Head of caudate nucleus (tissue), 42 donors: ENCODE measurements at regions not wholly inside any gene's neighbourhood (a gene's known extent, or its start where the extent isn't known, plus 50 kb on each side); places are given as distances from the start of the nearest gene placed in this dataset.

Source experiments
- DNase-seq, 42 donors: peaks; one replicate each; pipeline versions ENCODE4 v3.0.0 to v3.0.0-alpha.2; 2020 to 2021; ENCODE audit warnings: mixed read lengths in 7 of 42
- intact Hi-C: fragments of 100-400 bp; cut with DNase I; formaldehyde crosslinking; loops from one replicate; pipeline ENCODE4 v1.15.0; 2022

GRCh38 chr10:110394898-110395297 is 90.2 kb upstream of the SMNDC1 start:
- intact Hi-C loops: no loop called here
- DNase-seq: no peak

GRCh38 chr10:110395350-110396283 is 90.9 kb upstream of the SMNDC1 start:
- intact Hi-C loops: no loop called here
- DNase-seq: no peak

DNA sequence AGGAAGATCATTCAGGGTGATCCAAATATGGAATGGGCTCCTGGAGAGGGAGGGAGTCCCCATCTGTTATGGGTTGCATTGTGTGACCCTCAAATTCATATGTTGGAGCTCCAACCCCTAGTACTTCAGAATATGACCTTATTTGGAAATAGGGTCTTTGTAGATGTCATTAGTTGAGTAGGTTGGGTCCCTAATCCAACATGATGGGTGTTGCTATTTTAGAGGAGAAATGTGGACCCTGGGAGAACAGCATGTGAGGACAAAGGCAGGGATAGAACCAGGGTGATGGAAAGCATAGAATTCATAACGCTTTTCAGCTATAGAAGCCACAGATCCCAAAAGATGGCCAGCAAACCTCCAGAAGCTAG is 91.5 kb upstream of the SMNDC1 start:
- intact Hi-C loops: no loop called here
- no peak for DNase-seq

- no peak for DNase-seq
- intact Hi-C loops: no loop called here
Observed at GRCh38 chr10:110397856-110398255, 93.1 kb upstream of the SMNDC1 start.

DNA sequence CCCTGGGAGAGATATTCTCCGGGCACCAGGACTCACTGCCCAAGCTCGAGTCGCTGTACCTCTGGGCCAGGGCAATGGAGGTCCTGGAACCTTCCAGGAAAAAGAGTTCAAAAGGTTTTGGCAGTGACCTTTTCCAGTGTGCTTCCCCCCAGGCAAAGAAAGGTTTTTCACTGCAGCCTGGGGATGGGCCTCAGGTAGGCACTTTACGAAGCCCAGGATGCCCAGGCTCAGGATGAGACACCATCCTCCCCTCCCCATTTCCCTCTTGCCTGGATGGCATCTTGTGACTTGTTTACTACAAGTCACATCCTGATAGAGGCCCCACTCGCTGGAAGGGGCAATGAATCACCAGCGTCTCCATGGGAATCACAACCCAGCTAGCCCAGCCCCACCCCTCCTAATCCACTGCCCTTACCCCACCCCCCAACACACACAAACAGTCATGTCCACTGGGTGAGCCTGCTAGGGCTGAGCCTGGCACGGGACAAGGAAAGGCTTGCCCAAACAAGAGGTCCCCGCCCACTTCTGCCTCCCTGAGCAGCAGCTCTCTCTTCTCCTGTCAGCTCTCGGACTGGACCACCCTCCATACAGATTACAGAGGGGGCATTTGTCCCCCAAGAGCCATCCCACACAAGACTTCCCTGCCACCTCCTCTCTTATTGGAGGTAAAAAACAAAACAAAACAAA is 93.8 kb upstream of the SMNDC1 start:
- intact Hi-C loops: no loop called here
- DNase-seq: no peak

DNA sequence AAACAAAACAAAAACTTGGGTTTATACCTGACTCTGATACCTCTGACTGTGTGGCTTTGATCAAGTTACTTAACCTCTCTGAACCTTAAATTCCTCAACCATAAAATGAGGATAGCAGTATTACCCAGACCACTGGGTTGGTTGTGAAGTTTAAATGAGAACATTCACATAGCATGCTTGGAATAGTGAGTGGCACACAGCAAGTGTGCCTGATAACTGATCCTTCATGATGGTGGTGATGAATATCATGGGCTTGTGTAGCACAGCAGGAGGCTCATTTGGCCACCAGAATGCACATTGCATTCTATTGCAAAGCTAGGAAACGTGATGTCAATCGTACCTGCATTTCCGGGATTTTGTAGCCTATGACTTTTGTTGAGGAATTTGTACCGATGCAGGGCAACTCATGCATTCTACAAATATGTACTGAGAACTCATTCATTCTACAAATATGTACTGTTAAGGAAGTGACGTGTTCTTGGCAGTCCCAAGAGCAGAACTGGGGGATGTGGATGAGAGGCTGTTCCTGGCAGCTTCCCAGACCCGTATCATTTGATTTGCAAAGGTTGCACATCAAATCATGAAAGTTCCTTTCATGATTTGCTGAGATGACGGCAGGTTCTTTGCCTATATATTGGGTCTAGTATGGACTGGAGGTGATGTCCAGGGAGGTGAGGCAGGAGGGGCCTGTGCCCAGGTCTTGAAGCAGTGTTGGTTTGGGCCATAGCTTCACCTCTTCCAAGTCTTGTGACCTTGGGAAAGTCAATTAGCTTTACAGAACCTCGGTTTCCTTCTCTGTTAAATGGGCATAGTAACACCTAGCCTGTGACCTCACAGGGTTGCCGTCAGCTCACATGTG is 94.6 kb upstream of the SMNDC1 start:
- intact Hi-C loops: no loop called here
- no peak for DNase-seq

GRCh38 chr10:110399965-110400933 is 95.5 kb upstream of the SMNDC1 start:
- intact Hi-C loops: no loop called here
- no peak for DNase-seq

GRCh38 chr10:110401401-110402076 is 96.2 kb upstream of the DUSP5 start:
- no peak for DNase-seq
- intact Hi-C loops: no loop called here

- intact Hi-C loops: no loop called here
- DNase-seq: no peak
Observed at GRCh38 chr10:110402077-110402416, 95.7 kb upstream of the DUSP5 start.

DNA sequence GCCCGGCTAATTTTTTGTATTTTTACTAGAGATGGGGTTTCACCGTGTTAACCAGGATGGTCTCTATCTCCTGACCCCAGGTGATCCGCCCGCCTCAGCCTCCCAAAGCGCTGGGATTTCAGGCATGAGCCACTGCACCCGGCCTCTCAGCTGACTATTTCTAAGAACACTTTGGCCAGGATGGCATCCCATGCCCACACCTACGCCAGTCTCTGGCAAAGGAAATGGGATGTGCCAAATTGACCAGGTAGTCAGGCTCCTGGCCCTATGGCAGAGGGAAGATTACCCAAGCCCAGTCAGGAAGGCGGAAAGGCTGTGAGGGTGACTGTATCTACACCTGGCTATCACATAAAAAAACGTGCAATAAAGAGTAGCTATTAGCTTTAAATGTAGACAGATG is 94.1 kb upstream of the DUSP5 start:
- intact Hi-C loops: no loop called here
- DNase-seq: no peak

DNA sequence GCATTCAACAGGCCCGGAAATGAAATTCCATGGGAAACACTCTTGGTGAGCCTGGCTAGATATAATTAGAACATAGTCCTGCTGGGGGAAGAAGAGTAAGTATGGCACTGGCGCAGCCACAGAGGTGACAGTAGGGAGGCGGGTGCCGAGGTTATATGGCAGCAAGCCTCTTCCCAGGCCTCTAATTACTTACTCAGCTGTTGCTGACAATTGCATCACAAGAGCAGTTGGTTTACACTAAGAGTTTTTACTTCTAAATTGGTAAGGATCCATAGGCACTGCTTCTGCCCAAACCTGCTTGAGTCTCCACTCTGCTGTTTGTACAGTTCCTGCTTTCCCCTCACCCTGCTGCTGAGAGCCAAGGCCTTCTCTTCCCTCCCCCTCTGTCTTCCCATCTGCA is 93.3 kb upstream of the DUSP5 start:
- intact Hi-C loops: no loop called here

DNA sequence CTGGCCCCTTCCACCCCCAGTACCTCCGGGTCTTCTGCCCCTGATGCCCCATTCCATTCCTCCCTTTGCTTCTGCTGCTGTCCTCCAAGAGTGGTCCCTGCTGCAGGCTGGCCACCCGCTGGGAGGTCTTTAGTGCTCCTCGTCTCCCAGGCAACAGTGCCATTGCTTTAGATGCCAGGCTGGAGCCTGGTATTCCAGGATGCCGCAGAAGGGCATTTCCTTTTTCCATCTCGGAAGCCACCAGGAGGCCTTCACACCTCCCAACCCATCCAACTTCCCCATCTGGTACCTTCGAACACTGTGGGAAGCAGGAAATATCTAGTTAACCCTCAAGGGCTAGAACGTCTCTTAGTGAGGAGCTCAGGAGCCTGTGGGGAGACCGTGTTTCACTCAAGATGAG is 92.9 kb upstream of the DUSP5 start:
- no peak for DNase-seq
- intact Hi-C loops: no loop called here

More for the DNA sequence above, 93.3 kb upstream of the DUSP5 start:
- no peak for DNase-seq

- DNase-seq: no peak
- intact Hi-C loops: no loop called here
Observed at GRCh38 chr10:110405380-110405779, 92.3 kb upstream of the DUSP5 start.

- intact Hi-C loops: no loop called here
- DNase-seq: no peak
Observed at GRCh38 chr10:110407301-110408170, 90.2 kb upstream of the DUSP5 start.

DNA sequence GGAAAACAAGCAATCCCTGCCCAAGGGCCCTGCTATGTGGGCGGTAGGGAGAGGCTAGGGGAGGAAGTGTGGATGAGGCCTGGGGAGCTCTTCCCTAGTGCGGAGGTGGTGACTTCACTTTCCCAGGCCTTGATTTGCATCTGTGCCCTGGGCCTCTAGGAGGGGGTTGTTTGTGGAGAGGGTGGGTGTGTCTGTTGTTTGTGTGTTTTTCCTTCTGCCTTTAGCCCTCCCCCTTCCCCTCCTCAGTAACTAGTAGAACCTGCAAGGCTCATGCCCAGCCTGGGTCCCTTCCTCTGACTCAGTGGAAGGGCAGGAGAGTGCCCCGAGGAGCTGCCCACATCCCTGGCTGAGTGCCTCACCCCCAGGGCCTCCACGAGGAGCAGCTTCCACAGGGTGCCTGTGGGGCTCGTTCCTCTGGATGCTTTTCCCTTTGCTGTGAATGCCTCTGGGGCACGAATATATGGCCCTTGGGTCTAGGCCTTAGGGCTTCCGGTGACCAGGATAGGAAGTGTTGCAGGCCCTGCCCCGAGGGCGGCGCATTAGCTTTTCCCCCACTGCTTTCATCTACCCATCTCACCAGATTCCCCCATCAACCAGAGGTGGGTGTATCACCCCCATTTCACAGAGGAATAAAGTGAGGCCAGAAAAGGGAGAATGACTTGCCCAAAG is 89.4 kb upstream of the DUSP5 start:
- intact Hi-C loops: no loop called here
- no peak for DNase-seq

DNA sequence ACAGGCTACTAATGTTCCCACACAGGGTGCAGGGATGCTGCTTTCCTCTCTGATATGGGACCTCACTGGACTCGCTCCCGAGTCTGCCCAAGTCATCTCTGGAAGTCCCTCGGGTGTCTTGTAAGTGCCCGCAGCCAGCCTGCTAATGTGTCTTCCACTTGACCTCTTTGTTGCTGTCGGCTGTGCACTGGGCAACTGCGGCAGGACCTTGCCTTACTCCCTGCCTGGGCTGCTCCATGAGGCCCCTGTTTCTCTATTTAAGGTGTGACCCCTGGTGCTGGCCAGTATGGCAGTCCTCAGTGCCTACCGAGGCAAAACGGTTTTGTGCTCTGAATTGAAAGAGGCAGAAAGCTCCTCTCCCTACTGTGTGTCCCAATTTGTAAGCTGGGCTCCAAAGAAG is 88.8 kb upstream of the DUSP5 start:
- no peak for DNase-seq
- intact Hi-C loops: no loop called here

- intact Hi-C loops: no loop called here
Observed at GRCh38 chr10:110409488-110409887, 88.2 kb upstream of the DUSP5 start.

More at GRCh38 chr10:110409488-110409887, 88.2 kb upstream of the DUSP5 start:
- no peak for DNase-seq
